Natural killer cell (primary cell): ENCODE measurements at regions not wholly inside any gene's neighbourhood (a gene's known extent, or its start where the extent isn't known, plus 50 kb on each side); places are given as distances from the start of the nearest gene placed in this dataset.

Experiments
- ATAC-seq, 3 donors: fragments of 150-1000 bp in 2 of 3; fragments of 200-7000 bp in 1 of 3; cut with Tn5 transposase; 1 replicate in 1 of 3; 2 replicates in 2 of 3; pipeline ENCODE4 v1.10.0; 2021; ENCODE audit warnings: mild to moderate bottlenecking in 2 of 3, moderate library complexity in 2 of 3
- DNase-seq, 2 donors: peaks; one replicate each; pipeline versions ENCODE4 v3.0.0 to v3.0.0-alpha.2; 2013 to 2021; ENCODE audit warnings: mixed read lengths in 1 of 2
- H3K27ac ChIP-seq: one replicate; pipeline ENCODE4 v1.5.1; 2013; ENCODE audit warnings: mild to moderate bottlenecking, low read length
- H3K27me3 ChIP-seq: one replicate; pipeline ENCODE4 v1.6.1; 2013; ENCODE audit warnings: low read length; ENCODE audit not compliant: control insufficient read depth, insufficient read depth
- H3K36me3 ChIP-seq: one replicate; pipeline ENCODE4 v1.6.1; 2013; ENCODE audit warnings: low read length; ENCODE audit not compliant: control insufficient read depth, insufficient read depth
- H3K4me1 ChIP-seq: one replicate; pipeline ENCODE4 v1.6.1; 2013; ENCODE audit warnings: low read length; ENCODE audit not compliant: control insufficient read depth, insufficient read depth
- H3K4me3 ChIP-seq: one replicate; pipeline ENCODE4 v1.5.1; 2013; ENCODE audit warnings: low read length
- H3K9me3 ChIP-seq: one replicate; pipeline ENCODE4 v1.6.1; 2013; ENCODE audit warnings: low read length; ENCODE audit not compliant: control insufficient read depth, insufficient read depth
- H3K27ac Mint-ChIP-seq, 2 donors: one replicate each; pipeline ENCODE4 v1.8.0; 2022; ENCODE audit warnings: mild to moderate bottlenecking in 2 of 2, mixed read lengths in 2 of 2, moderate library complexity in 1 of 2
- H3K27me3 Mint-ChIP-seq, 2 donors: one replicate each; pipeline ENCODE4 v1.8.0; 2022; ENCODE audit warnings: low read depth in 2 of 2, mixed read lengths in 2 of 2
- H3K36me3 Mint-ChIP-seq: one replicate; pipeline ENCODE4 v1.8.0; 2022; ENCODE audit warnings: mixed read lengths
- H3K4me1 Mint-ChIP-seq, 2 donors: one replicate each; pipeline ENCODE4 v1.8.0; 2022; ENCODE audit warnings: mixed read lengths in 2 of 2
- H3K4me3 Mint-ChIP-seq: one replicate; pipeline ENCODE4 v1.8.0; 2022; ENCODE audit warnings: mild to moderate bottlenecking, moderate library complexity, mixed read lengths
- H3K9me3 Mint-ChIP-seq, 2 donors: one replicate each; pipeline ENCODE4 v1.8.0; 2022; ENCODE audit warnings: mixed read lengths in 2 of 2
- CTCF ChIP-seq: fragments of 200-600 bp; IDR thresholded peaks from one replicate; pipeline ENCODE4 v1.8.0; 2022; ENCODE audit warnings: antibody characterized with exemption
- WGBS: methylation state at CpG from one replicate; pipeline ENCODE4 v1.1.7; 2013; ENCODE audit warnings: missing lambda C conversion rate; ENCODE audit not compliant: insufficient coverage; 5-methylcytosine and 5-hydroxymethylcytosine counted together
- intact Hi-C: fragments of 100-400 bp; cut with micrococcal nuclease; formaldehyde crosslinking; loops from one replicate; pipeline ENCODE4 v1.14.2; 2022

- Histone ChIP-seq H3K36me3 (no peaks in the 10 kb centered on the region), H3K4me1 (no peaks in the 10 kb centered on the region), H3K9me3 (no peaks in the 10 kb centered on the region), H3K27ac (no peak overlapping the region), H3K4me3 (no peak overlapping the region), H3K27me3 (no peaks in the 10 kb centered on the region)
- no peak for ATAC-seq
- Mint-ChIP-seq H3K27me3 (no peaks in the 10 kb centered on the region), H3K27ac (no peak overlapping the region), H3K4me3 (no peak overlapping the region), H3K4me1 (no peaks in the 10 kb centered on the region), H3K9me3 (peaks cover 8 to 12% of the 10 kb centered on the region in 2 donors), H3K36me3 (peaks cover 8% of the 10 kb centered on the region)
- intact Hi-C loops: no loop called here
- no peak for TF ChIP-seq CTCF
- no peak for DNase-seq
These were observed 409.3 kb upstream of the SPTLC3 start for GRCh38 chr20:12599494-12599893.

- Histone ChIP-seq H3K4me1 (no peaks in the 10 kb centered on the region), H3K9me3 (no peaks in the 10 kb centered on the region), H3K27me3 (no peaks in the 10 kb centered on the region), H3K4me3 (no peak overlapping the region), H3K36me3 (no peaks in the 10 kb centered on the region), H3K27ac (no peak overlapping the region)
- TF ChIP-seq CTCF: no peak
- no peak for DNase-seq
- ATAC-seq: no peak
- H3K9me3 Mint-ChIP-seq: peaks cover 4 to 9% of the 10 kb centered on the region in 2 donors
- 71% methylated on average over 2 of the region's 2 CpGs for WGBS
- intact Hi-C loops: no loop called here
- peaks cover 0 to 4% of the 10 kb centered on the region in 2 donors for H3K4me1 Mint-ChIP-seq
- H3K4me3 Mint-ChIP-seq: no peak overlapping the region
- no peaks in the 10 kb centered on the region for H3K27me3 Mint-ChIP-seq
- no peak overlapping the region for H3K27ac Mint-ChIP-seq
- no peaks in the 10 kb centered on the region for H3K36me3 Mint-ChIP-seq
These were observed 403.0 kb upstream of the SPTLC3 start for GRCh38 chr20:12605751-12606150.

GRCh38 chr20:12610871-12611270 is 397.9 kb upstream of the SPTLC3 start:
- no peaks in the 10 kb centered on the region for H3K4me1 ChIP-seq
- no CpG with 5 or more reads among the region's 1 CpG for WGBS
- no peak overlapping the region for H3K27ac Mint-ChIP-seq
- peak overlapping the region; percentile 58 for H3K4me3 Mint-ChIP-seq
- H3K27ac ChIP-seq: no peak overlapping the region
- TF ChIP-seq CTCF: no peak
- intact Hi-C loops: no loop called here
- H3K27me3 ChIP-seq: no peaks in the 10 kb centered on the region
- H3K4me1 Mint-ChIP-seq: peaks cover 0 to 4% of the 10 kb centered on the region in 2 donors
- no peaks in the 10 kb centered on the region for H3K36me3 Mint-ChIP-seq
- H3K4me3 ChIP-seq: no peak overlapping the region
- H3K36me3 ChIP-seq: no peaks in the 10 kb centered on the region
- H3K9me3 Mint-ChIP-seq: peaks cover 10 to 12% of the 10 kb centered on the region in 2 donors
- no peaks in the 10 kb centered on the region for H3K9me3 ChIP-seq
- ATAC-seq: no peak
- no peak for DNase-seq
- H3K27me3 Mint-ChIP-seq: no peaks in the 10 kb centered on the region

GRCh38 chr20:12614764-12615163 is 394.0 kb upstream of the SPTLC3 start:
- H3K9me3 Mint-ChIP-seq: peaks cover 11 to 16% of the 10 kb centered on the region in 2 donors
- ATAC-seq (peak in 1 of 3 donors; percentile 39), DNase-seq (no peak)
- Histone ChIP-seq H3K4me3 (no peak overlapping the region), H3K9me3 (peaks cover 9% of the 10 kb centered on the region), H3K4me1 (peaks cover 9% of the 10 kb centered on the region), H3K27me3 (no peaks in the 10 kb centered on the region), H3K36me3 (no peaks in the 10 kb centered on the region), H3K27ac (no peak overlapping the region)
- peaks cover 4 to 8% of the 10 kb centered on the region in 2 donors for H3K4me1 Mint-ChIP-seq
- WGBS: 54% methylated on average over 1 of the region's 1 CpG
- H3K27me3 Mint-ChIP-seq: no peaks in the 10 kb centered on the region
- no peaks in the 10 kb centered on the region for H3K36me3 Mint-ChIP-seq
- H3K27ac Mint-ChIP-seq: peak overlapping the region in 1 of 2 donors; percentile 18
- intact Hi-C loops: no loop called here
- no peak for TF ChIP-seq CTCF
- no peak overlapping the region for H3K4me3 Mint-ChIP-seq
